ENCODE measurements at regions not wholly inside any gene's neighbourhood (a gene's known extent, or its start where the extent isn't known, plus 50 kb on each side); places are given as distances from the start of the nearest gene placed in this dataset.
"Not testable (repeated sequence)": the region's sequence is repeated elsewhere in the genome, so short reads cannot be mapped to it uniquely, and the experiment has no call there.

DNA sequence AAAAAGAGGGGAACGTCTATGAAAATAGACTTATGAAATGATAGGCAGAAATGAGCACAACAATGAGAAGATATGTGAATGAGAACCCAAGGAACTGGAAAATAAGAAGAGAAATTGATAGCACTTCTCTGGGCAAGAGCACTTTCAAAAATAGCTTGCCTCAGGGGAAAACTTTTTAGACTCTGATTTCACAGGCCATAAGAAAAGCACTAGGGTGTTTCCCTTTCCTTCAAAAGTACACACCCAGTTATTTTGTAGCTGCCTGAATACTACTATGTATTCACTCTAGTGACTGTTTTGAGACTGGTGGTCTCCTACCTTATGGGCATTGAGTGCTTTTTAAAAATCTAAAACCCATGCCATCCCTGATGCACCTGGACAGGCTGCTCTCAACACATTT, 172.3 kb upstream of the SOX6 start:
- no peak for DNase-seq

- no peak for DNase-seq
Measured at GRCh38 chr11:16527525-16528246, 171.3 kb upstream of the SOX6 start.

- DNase-seq: no peak
Measured at GRCh38 chr11:16526947-16527346, 170.6 kb upstream of the SOX6 start.

GRCh38 chr11:16520713-16521112, 164.4 kb upstream of the SOX6 start:
- DNase-seq: not testable (repeated sequence)

DNA sequence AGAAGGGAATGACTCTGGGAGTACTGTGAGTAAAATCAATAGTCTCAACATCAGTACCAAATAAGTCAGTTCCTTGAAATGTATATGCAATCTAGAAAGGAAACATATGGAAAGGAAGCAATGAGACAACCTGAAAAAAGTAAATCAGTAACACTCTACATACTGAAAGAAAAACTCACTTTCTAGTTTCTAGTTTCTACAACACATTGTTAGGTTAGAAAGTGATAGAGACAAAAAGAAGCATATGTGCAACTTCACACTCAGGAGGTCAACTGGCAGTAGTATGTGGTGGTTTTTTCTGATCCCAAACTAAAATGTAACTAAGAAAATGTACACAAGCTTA, 156.5 kb upstream of the SOX6 start:
- no peak for DNase-seq

- no peak for DNase-seq
Measured at GRCh38 chr11:16512198-16512898, 156.0 kb upstream of the SOX6 start.

GRCh38 chr11:16511116-16512114, 155.1 kb upstream of the SOX6 start:
- DNase-seq: no peak

GRCh38 chr11:16505481-16505880, 149.1 kb upstream of the SOX6 start:
- DNase-seq: no peak

DNA sequence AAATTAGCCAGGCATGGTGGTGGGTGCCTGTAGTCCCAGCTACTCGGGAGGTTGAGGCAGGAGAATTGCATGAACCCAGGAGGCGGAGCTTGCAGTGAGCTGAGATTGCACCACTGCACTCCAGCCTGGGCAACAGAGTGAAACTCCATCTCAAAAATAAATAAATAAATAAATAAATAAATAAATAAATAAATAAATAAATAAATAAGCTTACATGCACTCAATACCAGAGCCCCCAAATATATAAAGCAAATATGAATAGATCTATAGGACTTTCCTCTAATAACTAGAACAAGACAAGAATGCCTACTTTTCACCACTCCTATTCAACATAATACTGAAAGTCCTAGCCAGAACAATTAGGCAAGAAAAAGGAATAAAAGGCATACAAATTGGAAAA, 147.5 kb upstream of the SOX6 start:
- DNase-seq: not testable (repeated sequence)

DNA sequence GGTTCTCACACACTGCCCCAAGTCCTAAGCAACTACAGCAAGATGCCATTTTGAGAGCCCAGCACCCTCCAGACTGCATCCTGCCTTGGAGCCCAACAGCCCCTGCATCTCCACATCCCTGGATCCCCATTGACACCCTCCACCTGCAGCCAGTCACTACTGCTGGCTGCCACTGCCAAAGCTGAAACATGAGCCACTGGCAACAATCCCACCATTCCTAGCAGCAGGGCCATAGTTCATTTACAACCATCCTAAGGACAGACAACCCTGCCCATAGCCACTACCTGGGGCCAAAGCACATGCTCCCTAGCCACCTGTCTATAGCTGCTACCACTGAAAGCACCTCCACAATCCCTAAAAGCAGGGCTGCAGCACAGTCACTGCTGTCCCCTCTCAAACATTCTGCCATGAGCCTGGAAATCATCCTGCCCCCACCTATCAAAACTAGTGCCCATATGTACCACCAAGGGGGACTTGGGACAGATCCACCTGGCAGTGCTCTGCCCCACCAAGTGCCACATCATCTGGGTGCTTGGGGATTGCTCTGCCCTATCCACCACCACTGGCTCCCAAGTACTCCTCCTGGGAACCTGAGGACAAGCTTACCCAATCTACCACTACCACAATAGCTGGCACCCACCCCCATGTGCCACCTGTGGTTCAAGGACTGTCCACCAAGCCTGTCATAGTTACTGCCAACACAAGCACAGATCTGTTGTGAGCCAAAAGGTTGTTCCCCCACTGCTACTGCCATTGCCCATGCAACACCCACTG, 138.8 kb upstream of the SOX6 start:
- DNase-seq: no peak

DNA sequence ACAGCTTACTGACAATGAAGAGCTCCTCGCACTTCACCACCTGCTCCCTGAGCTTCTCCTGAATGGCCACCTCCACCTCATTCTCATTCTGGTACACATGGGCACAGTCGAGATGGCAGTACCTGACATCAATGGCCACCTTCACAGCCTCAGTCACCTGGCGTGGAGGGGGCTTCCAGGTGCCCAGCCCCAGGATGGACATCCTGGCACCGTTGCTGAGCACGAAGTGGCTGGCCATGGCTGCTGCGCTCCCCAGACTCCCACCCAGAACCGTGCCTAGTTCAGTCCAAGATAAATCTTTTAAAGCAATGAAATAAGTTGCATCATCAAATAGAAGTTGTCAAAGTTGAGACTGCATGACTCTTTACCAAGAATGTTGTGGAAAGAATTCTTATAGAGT, 128.1 kb upstream of the SOX6 start:
- DNase-seq: no peak

DNA sequence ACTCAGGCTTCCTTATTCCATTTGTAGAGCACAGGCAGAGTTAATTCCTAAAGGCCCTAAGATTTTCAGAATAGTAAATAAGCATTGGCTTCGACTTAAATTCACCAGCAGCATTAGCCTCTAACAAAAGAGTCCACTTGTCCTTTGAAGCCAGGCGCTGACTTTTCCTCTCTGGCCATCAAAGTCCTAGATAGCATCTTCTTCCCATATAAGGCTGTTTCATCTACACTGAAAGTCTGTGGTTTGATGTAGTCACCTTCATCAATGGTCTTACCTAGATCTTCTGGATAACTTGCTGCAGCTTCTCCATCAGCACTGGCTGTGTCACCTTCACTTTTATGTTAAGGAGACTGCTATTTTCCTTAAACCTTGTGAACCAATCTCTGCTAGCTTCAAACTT, 118.3 kb upstream of the SOX6 start:
- DNase-seq: no peak

DNA sequence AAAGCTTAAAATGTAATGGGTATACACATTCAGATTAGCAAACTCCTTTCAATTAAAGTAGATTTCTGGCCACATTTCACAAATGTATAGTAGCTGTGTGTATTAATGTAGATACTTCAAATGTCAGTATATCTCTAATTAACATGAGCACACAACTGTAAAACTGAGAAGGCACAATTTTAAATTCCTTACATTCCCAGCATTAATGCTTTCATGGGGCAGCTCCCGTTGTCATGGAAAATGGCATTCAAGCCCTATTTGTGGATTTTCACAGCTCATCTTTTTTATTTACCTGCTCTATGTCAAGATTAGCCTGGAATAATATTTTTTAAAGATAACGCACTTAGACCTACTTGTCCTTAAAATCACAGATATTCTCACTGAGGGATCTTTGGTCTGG, 113.6 kb upstream of the SOX6 start:
- DNase-seq: no peak

GRCh38 chr11:16468735-16469453, 112.5 kb upstream of the SOX6 start:
- DNase-seq: no peak

DNA sequence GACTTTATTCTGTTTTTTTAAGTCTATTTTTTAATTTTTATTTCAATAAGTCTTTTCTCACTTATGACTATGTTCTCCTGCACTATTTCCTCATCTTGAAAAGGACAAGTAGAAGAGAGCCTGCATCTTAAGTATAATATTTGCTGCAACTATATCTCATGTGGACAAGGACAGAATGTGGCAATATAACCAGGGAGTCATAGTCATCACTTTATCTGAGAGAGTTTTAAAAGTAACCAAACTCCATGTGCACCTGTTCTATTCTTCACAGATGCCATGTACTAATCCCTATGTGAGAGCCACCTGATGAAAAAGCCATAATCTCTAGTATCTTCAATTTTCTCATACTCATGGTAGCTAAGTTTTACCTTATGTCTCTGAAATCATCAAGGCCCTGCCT, 104.2 kb upstream of the SOX6 start:
- DNase-seq: no peak

GRCh38 chr11:16456366-16456765, 100.0 kb upstream of the SOX6 start:
- DNase-seq: no peak

- no peak for DNase-seq
Measured at GRCh38 chr11:16454289-16454863, 98.0 kb upstream of the SOX6 start.

DNA sequence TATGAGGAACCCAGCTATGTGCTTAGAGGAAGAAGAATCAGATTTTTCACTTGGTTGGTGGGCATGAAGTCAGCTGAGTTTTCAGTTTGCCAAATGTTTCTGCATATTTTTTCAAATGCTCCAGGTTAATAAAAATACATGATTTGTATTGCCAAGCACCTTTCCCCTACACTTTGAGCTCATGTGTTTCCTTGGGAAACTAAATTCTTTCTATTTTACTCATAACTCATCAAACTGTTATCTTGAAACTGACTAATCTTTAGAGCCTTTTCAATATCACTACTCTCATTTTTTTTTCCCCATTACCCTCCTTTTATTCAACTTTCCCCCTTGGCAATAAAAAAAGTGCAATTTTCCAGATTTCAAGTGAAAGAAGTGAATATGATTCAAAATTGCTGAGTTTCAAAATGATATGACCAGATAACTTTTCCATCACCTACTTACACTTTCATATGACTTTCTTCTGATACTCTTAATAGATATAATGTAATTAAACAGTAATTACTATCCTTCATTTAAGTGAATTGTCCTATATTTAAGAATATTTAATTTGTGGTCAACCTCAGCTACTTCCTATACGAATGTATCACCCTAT, 91.9 kb upstream of the SOX6 start:
- DNase-seq: no peak

DNA sequence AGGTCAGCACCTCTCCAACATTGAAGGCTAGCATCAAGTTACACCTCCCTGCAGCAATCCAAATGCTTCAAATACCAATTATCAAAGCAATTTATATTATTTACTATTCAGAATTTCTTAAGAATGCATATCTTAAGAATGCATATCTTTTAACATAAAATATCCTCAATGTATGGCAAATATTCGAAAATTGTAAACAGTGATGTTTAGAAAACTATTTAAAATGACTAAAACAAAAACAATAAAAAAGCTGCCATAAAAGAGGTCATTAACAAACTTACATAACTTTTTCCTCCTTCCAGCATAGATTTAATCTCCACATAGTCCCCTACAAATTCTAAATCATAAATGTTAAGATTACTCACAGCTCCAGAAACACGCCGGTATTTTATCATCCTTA, 85.1 kb upstream of the SOX6 start:
- DNase-seq: no peak

DNA sequence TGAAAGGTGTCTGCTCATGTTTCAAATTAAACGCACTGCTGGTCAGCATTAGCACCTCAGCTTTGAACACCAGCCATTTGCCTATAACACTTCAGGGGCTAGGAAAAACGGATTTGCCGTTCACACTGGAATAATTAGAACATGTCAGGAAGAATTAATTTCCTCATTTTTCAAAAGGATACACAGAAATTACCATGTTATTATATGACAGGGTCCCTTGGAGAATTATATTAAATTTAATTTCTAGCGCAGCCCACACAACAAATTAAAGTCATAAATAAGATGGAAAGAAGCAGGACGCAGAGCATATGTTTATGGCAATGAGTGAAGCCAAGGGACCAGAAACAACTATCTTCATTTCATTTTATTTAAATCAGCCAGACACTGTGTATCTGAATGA, 83.8 kb upstream of the SOX6 start:
- DNase-seq: no peak

GRCh38 chr11:16434036-16434435, 77.7 kb upstream of the SOX6 start:
- no peak for DNase-seq
